Lower leg skin (tissue), 3 donors: ENCODE measurements at regions not wholly inside any gene's neighbourhood (a gene's known extent, or its start where the extent isn't known, plus 50 kb on each side); places are given as distances from the start of the nearest gene placed in this dataset.

Experiments
- CTCF ChIP-seq, 3 donors: fragments of 450-650 bp; IDR thresholded peaks; one replicate each; pipeline ENCODE4 v1.5.1; 2016; ENCODE audit warnings: antibody characterized with exemption in 3 of 3, mild to moderate bottlenecking in 3 of 3, moderate library complexity in 2 of 3
- POLR2A ChIP-seq, 2 donors: fragments of 450-650 bp; IDR thresholded peaks; one replicate each; pipeline ENCODE4 v1.6.1; 2016 to 2017; ENCODE audit warnings: antibody characterized with exemption in 2 of 2, mild to moderate bottlenecking in 1 of 2, moderate library complexity in 1 of 2

DNA sequence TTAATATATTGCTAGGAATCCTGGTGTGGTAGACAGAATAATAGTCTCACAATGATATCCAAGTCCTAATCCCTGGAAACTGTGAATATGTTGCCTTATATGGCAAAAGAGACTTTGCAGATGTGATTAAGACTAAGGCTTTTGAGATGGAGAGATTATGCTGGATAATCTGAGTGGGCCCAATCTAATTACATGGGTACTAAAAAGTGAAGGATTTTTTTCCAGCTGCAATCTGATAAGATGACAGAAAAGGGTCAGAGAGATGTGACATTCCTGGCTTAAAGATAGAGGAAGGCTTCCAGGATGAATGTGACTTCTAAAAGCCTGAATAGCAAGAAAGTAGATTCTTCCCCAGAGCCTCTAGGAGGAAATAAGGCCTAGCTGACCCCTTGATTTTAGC lies 80.7 kb upstream of the MPDZ start:
- TF ChIP-seq CTCF (IDR thresholded peaks at IDR 0.05): no peak
- TF ChIP-seq POLR2A (IDR thresholded peaks at IDR 0.05): no peak
